ENCODE measurements at regions not wholly inside any gene's neighbourhood (a gene's known extent, or its start where the extent isn't known, plus 50 kb on each side); places are given as distances from the start of the nearest gene placed in this dataset.

DNA sequence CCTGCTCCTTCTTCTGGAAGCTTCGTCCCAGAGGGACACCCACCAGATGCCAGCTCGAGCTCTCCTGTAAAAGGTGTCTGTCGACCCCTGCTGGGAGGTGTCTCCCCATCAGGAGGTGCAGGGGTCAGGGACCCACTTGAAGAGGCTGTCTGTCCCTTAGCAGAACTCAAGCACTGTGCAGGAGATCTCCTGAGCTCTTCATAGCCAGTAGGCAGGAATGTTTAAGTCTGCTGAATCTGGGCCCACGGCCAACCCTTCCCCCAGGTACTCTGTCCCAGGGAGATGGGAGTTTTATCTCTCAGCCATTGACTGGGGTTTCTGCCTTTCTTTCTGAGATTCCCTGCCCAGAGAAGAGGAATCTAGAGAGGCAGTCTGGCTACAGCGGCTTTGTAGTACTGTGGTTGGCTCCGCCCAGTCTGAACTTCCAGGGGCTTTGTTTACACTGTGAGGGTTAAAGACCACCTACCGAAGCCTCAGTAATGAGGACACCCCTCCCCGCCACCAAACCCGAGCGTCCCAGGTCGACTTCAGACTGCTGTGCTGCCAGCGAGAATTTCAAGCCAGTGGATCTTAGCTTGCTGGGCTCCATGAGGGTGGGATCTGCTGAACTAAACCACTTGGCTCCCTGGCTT lies 1383.0 kb upstream of the TENM3 start:
- DNase-seq (ENCODE audit: low spot score): no peak
- no peak overlapping the region for H3K9ac ChIP-seq (ENCODE audit: insufficient read depth, low read depth, low read length)
- H4K20me1 ChIP-seq (ENCODE audit: insufficient read depth, low read length): no peaks in the 10 kb centered on the region
- intact Hi-C loops (cut with micrococcal nuclease; ENCODE audit: unreplicated experiment) (no loop called here), in situ Hi-C loops (cut with HindIII; ENCODE audit: extremely low pct_ligation_motif_present, low pct_unique_long_range_greater_than_20kb) (no loop called here)
- TF ChIP-seq ZNF878 (CRISPR knock-in tag; IDR thresholded peaks at IDR 0.05) (no peak), ZSCAN9 (CRISPR knock-in tag; IDR thresholded peaks at IDR 0.05; ENCODE audit: borderline replicate concordance) (no peak), JUND (CRISPR knock-in tag; IDR thresholded peaks at IDR 0.05) (no peak), NFE2 (CRISPR knock-in tag; IDR thresholded peaks at IDR 0.05) (no peak), HMG20B (CRISPR knock-in tag; conservative IDR thresholded peaks at IDR 0.05) (no peak), ATRX (CRISPR knock-in tag; IDR thresholded peaks at IDR 0.05; ENCODE audit: borderline replicate concordance) (no peak), EP300 (IDR thresholded peaks at IDR 0.05; ENCODE audit: low read depth in 2 of 2, low read length in 2 of 2) (no peak), EP300 (CRISPR knock-in tag; IDR thresholded peaks at IDR 0.05; ENCODE audit: borderline replicate concordance) (no peak), RBM22 (optimal IDR thresholded peaks at IDR 0.05; ENCODE audit: low read length) (no peak), ATM (IDR thresholded peaks at IDR 0.05; ENCODE audit: borderline replicate concordance) (no peak), FOSL2 (CRISPR knock-in tag; IDR thresholded peaks at IDR 0.05) (no peak)
- TF ChIP-seq, protein P1, sequence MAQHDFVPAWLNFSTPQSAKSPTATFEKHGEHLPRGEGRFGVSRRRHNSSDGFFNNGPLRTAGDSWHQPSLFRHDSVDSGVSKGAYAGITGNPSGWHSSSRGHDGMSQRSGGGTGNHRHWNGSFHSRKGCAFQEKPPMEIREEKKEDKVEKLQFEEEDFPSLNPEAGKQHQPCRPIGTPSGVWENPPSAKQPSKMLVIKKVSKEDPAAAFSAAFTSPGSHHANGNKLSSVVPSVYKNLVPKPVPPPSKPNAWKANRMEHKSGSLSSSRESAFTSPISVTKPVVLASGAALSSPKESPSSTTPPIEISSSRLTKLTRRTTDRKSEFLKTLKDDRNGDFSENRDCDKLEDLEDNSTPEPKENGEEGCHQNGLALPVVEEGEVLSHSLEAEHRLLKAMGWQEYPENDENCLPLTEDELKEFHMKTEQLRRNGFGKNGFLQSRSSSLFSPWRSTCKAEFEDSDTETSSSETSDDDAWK (CRISPR knock-in tag; IDR thresholded peaks at IDR 0.05): no peak
- TF ChIP-seq, protein P2, sequence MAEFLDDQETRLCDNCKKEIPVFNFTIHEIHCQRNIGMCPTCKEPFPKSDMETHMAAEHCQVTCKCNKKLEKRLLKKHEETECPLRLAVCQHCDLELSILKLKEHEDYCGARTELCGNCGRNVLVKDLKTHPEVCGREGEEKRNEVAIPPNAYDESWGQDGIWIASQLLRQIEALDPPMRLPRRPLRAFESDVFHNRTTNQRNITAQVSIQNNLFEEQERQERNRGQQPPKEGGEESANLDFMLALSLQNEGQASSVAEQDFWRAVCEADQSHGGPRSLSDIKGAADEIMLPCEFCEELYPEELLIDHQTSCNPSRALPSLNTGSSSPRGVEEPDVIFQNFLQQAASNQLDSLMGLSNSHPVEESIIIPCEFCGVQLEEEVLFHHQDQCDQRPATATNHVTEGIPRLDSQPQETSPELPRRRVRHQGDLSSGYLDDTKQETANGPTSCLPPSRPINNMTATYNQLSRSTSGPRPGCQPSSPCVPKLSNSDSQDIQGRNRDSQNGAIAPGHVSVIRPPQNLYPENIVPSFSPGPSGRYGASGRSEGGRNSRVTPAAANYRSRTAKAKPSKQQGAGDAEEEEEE (CRISPR knock-in tag; IDR thresholded peaks at IDR 0.05; ENCODE audit: borderline replicate concordance): no peak
- TF ChIP-seq, protein P3, sequence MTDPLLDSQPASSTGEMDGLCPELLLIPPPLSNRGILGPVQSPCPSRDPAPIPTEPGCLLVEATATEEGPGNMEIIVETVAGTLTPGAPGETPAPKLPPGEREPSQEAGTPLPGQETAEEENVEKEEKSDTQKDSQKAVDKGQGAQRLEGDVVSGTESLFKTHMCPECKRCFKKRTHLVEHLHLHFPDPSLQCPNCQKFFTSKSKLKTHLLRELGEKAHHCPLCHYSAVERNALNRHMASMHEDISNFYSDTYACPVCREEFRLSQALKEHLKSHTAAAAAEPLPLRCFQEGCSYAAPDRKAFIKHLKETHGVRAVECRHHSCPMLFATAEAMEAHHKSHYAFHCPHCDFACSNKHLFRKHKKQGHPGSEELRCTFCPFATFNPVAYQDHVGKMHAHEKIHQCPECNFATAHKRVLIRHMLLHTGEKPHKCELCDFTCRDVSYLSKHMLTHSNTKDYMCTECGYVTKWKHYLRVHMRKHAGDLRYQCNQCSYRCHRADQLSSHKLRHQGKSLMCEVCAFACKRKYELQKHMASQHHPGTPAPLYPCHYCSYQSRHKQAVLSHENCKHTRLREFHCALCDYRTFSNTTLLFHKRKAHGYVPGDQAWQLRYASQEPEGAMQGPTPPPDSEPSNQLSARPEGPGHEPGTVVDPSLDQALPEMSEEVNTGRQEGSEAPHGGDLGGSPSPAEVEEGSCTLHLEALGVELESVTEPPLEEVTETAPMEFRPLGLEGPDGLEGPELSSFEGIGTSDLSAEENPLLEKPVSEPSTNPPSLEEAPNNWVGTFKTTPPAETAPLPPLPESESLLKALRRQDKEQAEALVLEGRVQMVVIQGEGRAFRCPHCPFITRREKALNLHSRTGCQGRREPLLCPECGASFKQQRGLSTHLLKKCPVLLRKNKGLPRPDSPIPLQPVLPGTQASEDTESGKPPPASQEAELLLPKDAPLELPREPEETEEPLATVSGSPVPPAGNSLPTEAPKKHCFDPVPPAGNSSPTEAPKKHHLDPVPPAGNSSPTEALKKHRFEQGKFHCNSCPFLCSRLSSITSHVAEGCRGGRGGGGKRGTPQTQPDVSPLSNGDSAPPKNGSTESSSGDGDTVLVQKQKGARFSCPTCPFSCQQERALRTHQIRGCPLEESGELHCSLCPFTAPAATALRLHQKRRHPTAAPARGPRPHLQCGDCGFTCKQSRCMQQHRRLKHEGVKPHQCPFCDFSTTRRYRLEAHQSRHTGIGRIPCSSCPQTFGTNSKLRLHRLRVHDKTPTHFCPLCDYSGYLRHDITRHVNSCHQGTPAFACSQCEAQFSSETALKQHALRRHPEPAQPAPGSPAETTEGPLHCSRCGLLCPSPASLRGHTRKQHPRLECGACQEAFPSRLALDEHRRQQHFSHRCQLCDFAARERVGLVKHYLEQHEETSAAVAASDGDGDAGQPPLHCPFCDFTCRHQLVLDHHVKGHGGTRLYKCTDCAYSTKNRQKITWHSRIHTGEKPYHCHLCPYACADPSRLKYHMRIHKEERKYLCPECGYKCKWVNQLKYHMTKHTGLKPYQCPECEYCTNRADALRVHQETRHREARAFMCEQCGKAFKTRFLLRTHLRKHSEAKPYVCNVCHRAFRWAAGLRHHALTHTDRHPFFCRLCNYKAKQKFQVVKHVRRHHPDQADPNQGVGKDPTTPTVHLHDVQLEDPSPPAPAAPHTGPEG (CRISPR knock-in tag; IDR thresholded peaks at IDR 0.05): no peak
- H3K9me3 ChIP-seq (ENCODE audit: low read length): no peaks in the 10 kb centered on the region
- H2AFZ ChIP-seq (ENCODE audit: low read length): no peak overlapping the region
- no peaks in the 10 kb centered on the region for H3K27me3 ChIP-seq (ENCODE audit: control insufficient read depth in 1 of 2, insufficient read depth in 2 of 2, low read length in 2 of 2)
- H3K4me2 ChIP-seq (ENCODE audit: low read depth, low read length): no peak overlapping the region
- H3K4me3 ChIP-seq (replicated peaks in 1 of 3; ENCODE audit: insufficient read depth in 1 of 3, low read depth in 2 of 3, low read length in 3 of 3): no peak overlapping the region
- H3K27ac ChIP-seq (ENCODE audit: extremely low read length, insufficient read depth, low read length): no peak overlapping the region
- H3K36me3 ChIP-seq (replicated peaks in 1 of 2; ENCODE audit: control insufficient read depth in 1 of 2, insufficient read depth in 2 of 2, low read length in 2 of 2): no peaks in the 10 kb centered on the region
- no peak for ATAC-seq
- ChIA-PET POLR2A (no interaction called here), CTCF (ENCODE audit: low intra/inter-chr PET ratio, low total read pairs) (no interaction called here)
- no peaks in the 10 kb centered on the region for H3K4me1 ChIP-seq (ENCODE audit: insufficient read depth, low read length)
- 0% methylated on average over 1 of the region's 12 CpGs for WGBS (ENCODE audit: low lambda C conversion rate)
- FAIRE-seq: no peak
- no TSS peak for BruUV-seq (replicated peaks)
- H3K79me2 ChIP-seq (ENCODE audit: insufficient read depth, low read length): no peaks in the 10 kb centered on the region

Data from HepG2 (cell line).